ENCODE measurements at regions not wholly inside any gene's neighbourhood (a gene's known extent, or its start where the extent isn't known, plus 50 kb on each side); places are given as distances from the start of the nearest gene placed in this dataset.

- CTCF ChIA-PET, result interaction anchor here (0.7 kb wide), 1 partner anchor 24 kb away, joined by 3 read pairs; no protein-coding TSS in a partner anchor
- in situ Hi-C loops (cut with HindIII; ENCODE audit: low pct_unique_long_range_greater_than_20kb, low sequenced_read_pairs), result no loop called here
- TF ChIP-seq REST (IDR thresholded peaks at IDR 0.05; ENCODE audit: insufficient read depth in 1 of 2, low read depth in 2 of 2, low read length in 1 of 2), result no peak
- TF ChIP-seq POLR2AphosphoS5 (IDR thresholded peaks at IDR 0.05; ENCODE audit: low read depth, low read length), result no peak
- no peak for TF ChIP-seq CTCF (IDR thresholded peaks at IDR 0.05)
- no peak for TF ChIP-seq TCF7L2 (IDR thresholded peaks at IDR 0.05; ENCODE audit: low read depth, low read length)
- no peak for TF ChIP-seq SIN3A (IDR thresholded peaks at IDR 0.05; ENCODE audit: borderline replicate concordance, insufficient read depth, low read depth, low read length)
Measured at GRCh38 chr7:4343272-4344247, 338.5 kb upstream of the FOXK1 start.

GRCh38 chr7:4345004-4345403 lies 337.1 kb upstream of the FOXK1 start:
- Histone ChIP-seq H3K9me3 (ENCODE audit: control insufficient read depth, insufficient read depth, low read depth, low read length) (peaks cover 4% of the 10 kb centered on the region; the same call in 1 of the 2 replicates), H3K36me3 (ENCODE audit: control insufficient read depth, insufficient read depth, low read length) (no peaks in the 10 kb centered on the region), H3K4me1 (ENCODE audit: control insufficient read depth, insufficient read depth, low read length) (no peaks in the 10 kb centered on the region), H3K27me3 (ENCODE audit: control insufficient read depth, insufficient read depth, low read length) (peaks cover 5% of the 10 kb centered on the region), H3K4me3 (ENCODE audit: low read depth in 2 of 2, low read length in 2 of 2) (no peak overlapping the region), H3K27ac (ENCODE audit: low read length) (no peak overlapping the region)
- POLR2A ChIA-PET, result interaction anchor here (0.6 kb wide), 2 partner anchors 112 to 159 kb away, joined by 7 to 19 read pairs; no protein-coding TSS in a partner anchor
- CTCF ChIA-PET, result interaction anchor here (0.6 to 0.7 kb wide), 2 partner anchors 22 to 96 kb away, joined by 3 to 7 read pairs; no protein-coding TSS in a partner anchor
- DNase-seq (ENCODE audit: low read depth, low spot score) (no peak), ATAC-seq (no peak)
- no peak for TF ChIP-seq SIN3A (IDR thresholded peaks at IDR 0.05; ENCODE audit: borderline replicate concordance, insufficient read depth, low read depth, low read length)
- BruUV-seq (replicated peaks), result no TSS peak
- intact Hi-C loops (cut with micrococcal nuclease; ENCODE audit: unreplicated experiment) (no loop called here), in situ Hi-C loops (cut with HindIII; ENCODE audit: low pct_unique_long_range_greater_than_20kb, low sequenced_read_pairs) (no loop called here)

More at GRCh38 chr7:4343272-4344247, 338.5 kb upstream of the FOXK1 start:
- H3K36me3 ChIP-seq (ENCODE audit: control insufficient read depth, insufficient read depth, low read length), result no peaks in the 10 kb centered on the region
- no TSS peak for BruUV-seq (replicated peaks)
- H3K4me3 ChIP-seq (ENCODE audit: low read depth in 2 of 2, low read length in 2 of 2), result no peak overlapping the region
- no peaks in the 10 kb centered on the region for H3K4me1 ChIP-seq (ENCODE audit: control insufficient read depth, insufficient read depth, low read length)
- DNase-seq (ENCODE audit: low read depth, low spot score) (no peak), ATAC-seq (no peak)
- peaks cover 4% of the 10 kb centered on the region; the same call in 1 of the 2 replicates for H3K9me3 ChIP-seq (ENCODE audit: control insufficient read depth, insufficient read depth, low read depth, low read length)
- intact Hi-C loops (cut with micrococcal nuclease; ENCODE audit: unreplicated experiment), result no loop called here
- POLR2A ChIA-PET, result no interaction called here
- no peak overlapping the region for H3K27ac ChIP-seq (ENCODE audit: low read length)
- H3K27me3 ChIP-seq (ENCODE audit: control insufficient read depth, insufficient read depth, low read length), result peaks cover 7% of the 10 kb centered on the region

Data from Panc1 (cell line).